WTC11 (cell line): ENCODE measurements at regions not wholly inside any gene's neighbourhood (a gene's known extent, or its start where the extent isn't known, plus 50 kb on each side); places are given as distances from the start of the nearest gene placed in this dataset.

ENCODE experiments used
- ATAC-seq: fragments of 200-7000 bp; cut with Tn5 transposase; 2 replicates; pipeline ENCODE4 v1.10.0; 2021; ENCODE audit warnings: mild to moderate bottlenecking, moderate library complexity
- CTCF ChIA-PET: fragments of 300-600 bp; sonication (Branson Sonifier 250); formaldehyde crosslinking; loops from one replicate; lab custom pipeline; 2021; ENCODE audit warnings: antibody characterized with exemption; lab: Charles Lee
- POLR2A ChIA-PET: fragments of 350-600 bp; sonication (Branson Sonifier 250); formaldehyde crosslinking; loops from one replicate; lab custom pipeline; 2021; ENCODE audit warnings: antibody characterized with exemption; lab: Charles Lee
- DNase-seq: peaks from one replicate; pipeline ENCODE4 v3.0.0; 2021; ENCODE audit warnings: low spot score
- H3K27ac Mint-ChIP-seq: 2 replicates; pipeline ENCODE4 v1.8.0; 2021; ENCODE audit warnings: mixed read lengths
- H3K27me3 Mint-ChIP-seq: 2 replicates; pipeline ENCODE4 v1.8.0; 2021; ENCODE audit warnings: low read depth, mild to moderate bottlenecking, moderate library complexity, mixed read lengths
- H3K36me3 Mint-ChIP-seq: 2 replicates; pipeline ENCODE4 v1.8.0; 2021; ENCODE audit warnings: mixed read lengths
- H3K4me1 Mint-ChIP-seq: 2 replicates; pipeline ENCODE4 v1.8.0; 2022; ENCODE audit warnings: mixed read lengths
- H3K4me3 Mint-ChIP-seq: 2 replicates; pipeline ENCODE4 v1.8.0; 2021; ENCODE audit warnings: mild to moderate bottlenecking, moderate library complexity, mixed read lengths
- H3K9me3 Mint-ChIP-seq: 2 replicates; pipeline ENCODE4 v1.8.0; 2021; ENCODE audit warnings: mixed read lengths
- ATF6 ChIP-seq: sonication (generic); formaldehyde crosslinking; IDR thresholded peaks from 2 replicates; pipeline ENCODE4 v1.8.1; 2023; ENCODE audit warnings: mild to moderate bottlenecking, missing genetic modification reagents
- CDX4 ChIP-seq: fragments of 250-450 bp; sonication (Bioruptor Pico); IDR thresholded peaks from 2 replicates; pipeline ENCODE4 v1.9.0; 2021; ENCODE audit warnings: moderate library complexity, mild to moderate bottlenecking, inconsistent platforms, borderline replicate concordance
- CREM ChIP-seq: sonication (generic); formaldehyde crosslinking; IDR thresholded peaks from 2 replicates; pipeline ENCODE4 v1.8.1; 2022; ENCODE audit warnings: mild to moderate bottlenecking, missing genetic modification reagents, moderate library complexity
- E2F4 ChIP-seq: sonication (generic); formaldehyde crosslinking; IDR thresholded peaks from 2 replicates; pipeline ENCODE4 v1.8.1; 2022; ENCODE audit warnings: low read depth, mild to moderate bottlenecking, moderate library complexity, missing genetic modification reagents, borderline replicate concordance
- ELF4 ChIP-seq: sonication (generic); formaldehyde crosslinking; IDR thresholded peaks from 2 replicates; pipeline ENCODE4 v1.8.1; 2022; ENCODE audit warnings: low read depth, mild to moderate bottlenecking, moderate library complexity, missing genetic modification reagents
- EMX1 ChIP-seq: fragments of 250-450 bp; sonication (Bioruptor Pico); IDR thresholded peaks from 2 replicates; pipeline ENCODE4 v1.8.0; 2021; ENCODE audit warnings: mild to moderate bottlenecking
- ESRRA ChIP-seq: sonication (generic); formaldehyde crosslinking; IDR thresholded peaks from 2 replicates; pipeline ENCODE4 v1.8.1; 2022; ENCODE audit warnings: mild to moderate bottlenecking, missing genetic modification reagents, borderline replicate concordance
- FOXJ3 ChIP-seq: sonication (generic); formaldehyde crosslinking; IDR thresholded peaks from 2 replicates; pipeline ENCODE4 v1.9.0; 2021; ENCODE audit warnings: missing genetic modification reagents, mild to moderate bottlenecking, borderline replicate concordance
- FOXK1 ChIP-seq: sonication (generic); formaldehyde crosslinking; IDR thresholded peaks from 2 replicates; pipeline ENCODE4 v1.8.0; 2022; ENCODE audit warnings: mild to moderate bottlenecking, moderate library complexity, missing genetic modification reagents
- FOXP1 ChIP-seq: sonication (generic); formaldehyde crosslinking; IDR thresholded peaks from 2 replicates; pipeline ENCODE4 v1.8.0; 2022; ENCODE audit warnings: missing genetic modification reagents, mild to moderate bottlenecking, moderate library complexity, borderline replicate concordance
- IRF2 ChIP-seq: sonication (generic); formaldehyde crosslinking; IDR thresholded peaks from 2 replicates; pipeline ENCODE4 v1.8.0; 2022; ENCODE audit warnings: low read depth, missing genetic modification reagents, borderline replicate concordance
- JAZF1 ChIP-seq: fragments of 250-450 bp; sonication (Bioruptor Pico); IDR thresholded peaks from 2 replicates; pipeline ENCODE4 v1.9.0; 2021; ENCODE audit warnings: moderate library complexity, mild to moderate bottlenecking, inconsistent platforms
- NFATC4 ChIP-seq: fragments of 250-450 bp; sonication (Bioruptor Pico); IDR thresholded peaks from 2 replicates; pipeline ENCODE4 v1.9.0; 2021; ENCODE audit warnings: mild to moderate bottlenecking
- RELA ChIP-seq: sonication (generic); formaldehyde crosslinking; IDR thresholded peaks from 2 replicates; pipeline ENCODE4 v1.8.1; 2022; ENCODE audit warnings: missing genetic modification reagents, mild to moderate bottlenecking, borderline replicate concordance
- TEAD1 ChIP-seq: sonication (generic); formaldehyde crosslinking; IDR thresholded peaks from 2 replicates; pipeline ENCODE4 v1.8.0; 2022; ENCODE audit warnings: mild to moderate bottlenecking, missing genetic modification reagents
- USF1 ChIP-seq: sonication (generic); formaldehyde crosslinking; IDR thresholded peaks from 2 replicates; pipeline ENCODE4 v1.8.0; 2022; ENCODE audit warnings: mild to moderate bottlenecking, missing genetic modification reagents
- USF2 ChIP-seq: sonication (generic); formaldehyde crosslinking; IDR thresholded peaks from 2 replicates; pipeline ENCODE4 v1.8.1; 2023; ENCODE audit warnings: mild to moderate bottlenecking, missing genetic modification reagents, moderate library complexity
- ZNF317 ChIP-seq: sonication (generic); formaldehyde crosslinking; IDR thresholded peaks from 2 replicates; pipeline ENCODE4 v1.8.1; 2023; ENCODE audit warnings: low read depth, mild to moderate bottlenecking, moderate library complexity, missing genetic modification reagents, borderline replicate concordance
- ZNF396 ChIP-seq: fragments of 250-450 bp; sonication (Bioruptor Pico); IDR thresholded peaks from 2 replicates; pipeline ENCODE4 v1.8.0; 2021; ENCODE audit warnings: mild to moderate bottlenecking, moderate library complexity, borderline replicate concordance
- TF ChIP-seq, protein P1 (sequence below): sonication (generic); formaldehyde crosslinking; IDR thresholded peaks from 2 replicates; pipeline ENCODE4 v1.8.0; 2022; ENCODE audit warnings: mild to moderate bottlenecking, missing genetic modification reagents
- TF ChIP-seq, protein P2 (sequence below): fragments of 250-450 bp; sonication (Bioruptor Pico); IDR thresholded peaks from 2 replicates; pipeline ENCODE4 v1.8.0; 2021; ENCODE audit warnings: mild to moderate bottlenecking
- TF ChIP-seq, protein P3 (sequence below): sonication (generic); formaldehyde crosslinking; IDR thresholded peaks from 2 replicates; pipeline ENCODE4 v1.8.0; 2023; ENCODE audit warnings: mild to moderate bottlenecking, missing genetic modification reagents
- TF ChIP-seq, protein P4 (sequence below): sonication (generic); formaldehyde crosslinking; IDR thresholded peaks from 2 replicates; pipeline ENCODE4 v1.8.1; 2023; ENCODE audit warnings: mild to moderate bottlenecking, missing genetic modification reagents, moderate library complexity

GRCh38 chr21:41687633-41688032, 79.2 kb downstream of the RIPK4 start (continued):
- no peak for TF ChIP-seq TEAD1 (CRISPR knock-in tag)
- TF ChIP-seq USF1 (CRISPR knock-in tag): no peak
- TF ChIP-seq, protein P1, sequence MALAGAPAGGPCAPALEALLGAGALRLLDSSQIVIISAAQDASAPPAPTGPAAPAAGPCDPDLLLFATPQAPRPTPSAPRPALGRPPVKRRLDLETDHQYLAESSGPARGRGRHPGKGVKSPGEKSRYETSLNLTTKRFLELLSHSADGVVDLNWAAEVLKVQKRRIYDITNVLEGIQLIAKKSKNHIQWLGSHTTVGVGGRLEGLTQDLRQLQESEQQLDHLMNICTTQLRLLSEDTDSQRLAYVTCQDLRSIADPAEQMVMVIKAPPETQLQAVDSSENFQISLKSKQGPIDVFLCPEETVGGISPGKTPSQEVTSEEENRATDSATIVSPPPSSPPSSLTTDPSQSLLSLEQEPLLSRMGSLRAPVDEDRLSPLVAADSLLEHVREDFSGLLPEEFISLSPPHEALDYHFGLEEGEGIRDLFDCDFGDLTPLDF (CRISPR knock-in tag): no peak
- TF ChIP-seq, all 79 proteins: peak for 0

GRCh38 chr21:41686664-41687063, 80.2 kb downstream of the RIPK4 start:
- ATAC-seq: no peak
- ChIA-PET POLR2A (interaction anchor here (0.5 to 1.5 kb wide), 2 partner anchors 9 to 16 kb away, joined by 3 to 4 read pairs; no protein-coding TSS in a partner anchor), CTCF (interaction anchor here (0.8 to 1.2 kb wide), 3 partner anchors 92 to 431 kb away, joined by 3 read pairs; no protein-coding TSS in a partner anchor)
- DNase-seq: no peak
- no peak overlapping the region for H3K4me3 Mint-ChIP-seq
- H3K27ac Mint-ChIP-seq: no peak overlapping the region
- H3K9me3 Mint-ChIP-seq: 0 out of 2 replicates have a peak, but pooled peaks cover 3% of the 10 kb centered on the region
- H3K27me3 Mint-ChIP-seq: no peaks in the 10 kb centered on the region; the same call in 1 of the 2 replicates
- H3K4me1 Mint-ChIP-seq: peaks cover 23% of the 10 kb centered on the region
- TF ChIP-seq, protein P2, sequence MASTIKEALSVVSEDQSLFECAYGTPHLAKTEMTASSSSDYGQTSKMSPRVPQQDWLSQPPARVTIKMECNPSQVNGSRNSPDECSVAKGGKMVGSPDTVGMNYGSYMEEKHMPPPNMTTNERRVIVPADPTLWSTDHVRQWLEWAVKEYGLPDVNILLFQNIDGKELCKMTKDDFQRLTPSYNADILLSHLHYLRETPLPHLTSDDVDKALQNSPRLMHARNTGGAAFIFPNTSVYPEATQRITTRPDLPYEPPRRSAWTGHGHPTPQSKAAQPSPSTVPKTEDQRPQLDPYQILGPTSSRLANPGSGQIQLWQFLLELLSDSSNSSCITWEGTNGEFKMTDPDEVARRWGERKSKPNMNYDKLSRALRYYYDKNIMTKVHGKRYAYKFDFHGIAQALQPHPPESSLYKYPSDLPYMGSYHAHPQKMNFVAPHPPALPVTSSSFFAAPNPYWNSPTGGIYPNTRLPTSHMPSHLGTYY (CRISPR knock-in tag): no peak
- TF ChIP-seq, protein P3, sequence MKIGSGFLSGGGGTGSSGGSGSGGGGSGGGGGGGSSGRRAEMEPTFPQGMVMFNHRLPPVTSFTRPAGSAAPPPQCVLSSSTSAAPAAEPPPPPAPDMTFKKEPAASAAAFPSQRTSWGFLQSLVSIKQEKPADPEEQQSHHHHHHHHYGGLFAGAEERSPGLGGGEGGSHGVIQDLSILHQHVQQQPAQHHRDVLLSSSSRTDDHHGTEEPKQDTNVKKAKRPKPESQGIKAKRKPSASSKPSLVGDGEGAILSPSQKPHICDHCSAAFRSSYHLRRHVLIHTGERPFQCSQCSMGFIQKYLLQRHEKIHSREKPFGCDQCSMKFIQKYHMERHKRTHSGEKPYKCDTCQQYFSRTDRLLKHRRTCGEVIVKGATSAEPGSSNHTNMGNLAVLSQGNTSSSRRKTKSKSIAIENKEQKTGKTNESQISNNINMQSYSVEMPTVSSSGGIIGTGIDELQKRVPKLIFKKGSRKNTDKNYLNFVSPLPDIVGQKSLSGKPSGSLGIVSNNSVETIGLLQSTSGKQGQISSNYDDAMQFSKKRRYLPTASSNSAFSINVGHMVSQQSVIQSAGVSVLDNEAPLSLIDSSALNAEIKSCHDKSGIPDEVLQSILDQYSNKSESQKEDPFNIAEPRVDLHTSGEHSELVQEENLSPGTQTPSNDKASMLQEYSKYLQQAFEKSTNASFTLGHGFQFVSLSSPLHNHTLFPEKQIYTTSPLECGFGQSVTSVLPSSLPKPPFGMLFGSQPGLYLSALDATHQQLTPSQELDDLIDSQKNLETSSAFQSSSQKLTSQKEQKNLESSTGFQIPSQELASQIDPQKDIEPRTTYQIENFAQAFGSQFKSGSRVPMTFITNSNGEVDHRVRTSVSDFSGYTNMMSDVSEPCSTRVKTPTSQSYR (CRISPR knock-in tag): no peak
- no peak for TF ChIP-seq E2F4 (CRISPR knock-in tag)
- no peak for TF ChIP-seq RELA (CRISPR knock-in tag)
- TF ChIP-seq ATF6: no peak
- no peak for TF ChIP-seq IRF2 (CRISPR knock-in tag)
- TF ChIP-seq CDX4: no peak
- no peak for TF ChIP-seq USF2 (CRISPR knock-in tag)
- no peak for TF ChIP-seq JAZF1 (CRISPR knock-in tag)
- no peak for TF ChIP-seq NFATC4 (CRISPR knock-in tag)
- TF ChIP-seq, protein P4, sequence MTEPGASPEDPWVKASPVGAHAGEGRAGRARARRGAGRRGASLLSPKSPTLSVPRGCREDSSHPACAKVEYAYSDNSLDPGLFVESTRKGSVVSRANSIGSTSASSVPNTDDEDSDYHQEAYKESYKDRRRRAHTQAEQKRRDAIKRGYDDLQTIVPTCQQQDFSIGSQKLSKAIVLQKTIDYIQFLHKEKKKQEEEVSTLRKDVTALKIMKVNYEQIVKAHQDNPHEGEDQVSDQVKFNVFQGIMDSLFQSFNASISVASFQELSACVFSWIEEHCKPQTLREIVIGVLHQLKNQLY (CRISPR knock-in tag): no peak
- TF ChIP-seq FOXK1 (CRISPR knock-in tag): no peak
- no peak for TF ChIP-seq ELF4 (CRISPR knock-in tag)
- TF ChIP-seq CREM (CRISPR knock-in tag): no peak
- no peak for TF ChIP-seq FOXP1 (CRISPR knock-in tag)
- TF ChIP-seq EMX1 (CRISPR knock-in tag): no peak
- no peak for TF ChIP-seq ZNF317 (CRISPR knock-in tag)
- no peak for TF ChIP-seq ESRRA (CRISPR knock-in tag)
- TF ChIP-seq FOXJ3: no peak
- no peak for TF ChIP-seq ZNF396 (CRISPR knock-in tag)
- no peaks in the 10 kb centered on the region for H3K36me3 Mint-ChIP-seq
